H1 (cell line): ENCODE measurements at regions not wholly inside any gene's neighbourhood (a gene's known extent, or its start where the extent isn't known, plus 50 kb on each side); places are given as distances from the start of the nearest gene placed in this dataset.

Experiments
- JUND ChIP-seq: IDR thresholded peaks from 2 replicates; pipeline ENCODE4 v1.6.1; 2011; ENCODE audit warnings: mild to moderate bottlenecking, improper control_type of control experiment, low read length
- RNF2 ChIP-seq: fragments of 200-900, 300-1000 bp; sonication (generic); IDR thresholded peaks from 2 replicates; pipeline ENCODE4 v1.7.1; 2016; ENCODE audit warnings: borderline replicate concordance, low read depth, mild to moderate bottlenecking, antibody characterized with exemption, low read length; ENCODE audit not compliant: poor library complexity, severe bottlenecking; ENCODE audit errors: missing control alignments

- TF ChIP-seq RNF2 (no peak), JUND (no peak)
Observed at GRCh38 chr11:45436118-45436517, 150.0 kb upstream of the SYT13 start (continued).
